ENCODE measurements at regions not wholly inside any gene's neighbourhood (a gene's known extent, or its start where the extent isn't known, plus 50 kb on each side); places are given as distances from the start of the nearest gene placed in this dataset.

GRCh38 chr1:61519631-61520030 is 205.3 kb downstream of the TM2D1 start:
- DNase-seq: no peak

- no peak for DNase-seq
Measured at GRCh38 chr1:61518670-61519400, 206.1 kb downstream of the TM2D1 start.

GRCh38 chr1:61517345-61517744 is 207.6 kb downstream of the TM2D1 start:
- DNase-seq: no peak

- DNase-seq: no peak
Measured at GRCh38 chr1:61515096-61515495, 209.8 kb downstream of the TM2D1 start.

All from RPMI8226 (cell line).